Endothelial cell (in vitro differentiated cells): ENCODE measurements at regions not wholly inside any gene's neighbourhood (a gene's known extent, or its start where the extent isn't known, plus 50 kb on each side); places are given as distances from the start of the nearest gene placed in this dataset.
A peak's percentile ranks its signal among the peaks of the same experiment; 100 is the strongest.

Experiments
- DNase-seq: peaks from one replicate; pipeline ENCODE4 v3.0.0; 2021; ENCODE audit warnings: low spot score
- H3K27ac Mint-ChIP-seq: one replicate; pipeline ENCODE4 v1.8.0; 2021; ENCODE audit warnings: mixed read lengths, inconsistent platforms; ENCODE audit not compliant: unreplicated experiment
- H3K27me3 Mint-ChIP-seq: one replicate; pipeline ENCODE4 v1.8.0; 2021; ENCODE audit warnings: mild to moderate bottlenecking, moderate library complexity, mixed read lengths, inconsistent platforms; ENCODE audit not compliant: unreplicated experiment
- H3K36me3 Mint-ChIP-seq: one replicate; pipeline ENCODE4 v1.8.0; 2021; ENCODE audit warnings: mild to moderate bottlenecking, low read depth, mixed read lengths, inconsistent platforms; ENCODE audit not compliant: unreplicated experiment
- H3K4me1 Mint-ChIP-seq: one replicate; pipeline ENCODE4 v1.8.0; 2021; ENCODE audit warnings: mild to moderate bottlenecking, mixed read lengths, inconsistent platforms; ENCODE audit not compliant: unreplicated experiment
- H3K4me3 Mint-ChIP-seq: one replicate; pipeline ENCODE4 v1.8.0; 2021; ENCODE audit warnings: mild to moderate bottlenecking, mixed read lengths, inconsistent platforms; ENCODE audit not compliant: unreplicated experiment
- H3K9me3 Mint-ChIP-seq: one replicate; pipeline ENCODE4 v1.8.0; 2021; ENCODE audit warnings: mixed read lengths, inconsistent platforms; ENCODE audit not compliant: unreplicated experiment
- CTCF ChIP-seq: fragments of 200-600 bp; sonication (generic); IDR thresholded peaks from one replicate; pipeline ENCODE4 v1.5.0; 2021; ENCODE audit warnings: antibody characterized with exemption; ENCODE audit not compliant: unreplicated experiment

DNA sequence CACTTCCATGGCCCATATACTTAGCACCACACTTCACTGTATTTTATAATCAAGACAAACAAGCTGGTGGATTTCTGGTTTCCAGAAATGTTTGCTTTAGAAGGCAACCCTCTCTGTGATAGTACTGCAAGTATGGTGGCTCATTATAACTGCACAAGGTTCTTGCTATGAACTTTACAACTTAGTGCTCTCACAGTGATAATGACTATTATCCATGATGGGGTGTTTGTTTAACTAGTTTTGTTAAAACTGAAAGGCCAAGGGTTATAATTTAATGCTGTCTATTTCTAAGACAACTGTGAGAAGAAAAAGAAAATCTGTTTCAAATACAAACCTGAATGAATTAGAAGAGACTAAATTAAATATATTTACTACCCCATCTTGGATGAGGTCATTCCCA, 903.2 kb downstream of the ADGRL2 start:
- H3K27ac Mint-ChIP-seq, result peak overlapping the region; percentile 45
- no peaks in the 10 kb centered on the region for H3K36me3 Mint-ChIP-seq
- peaks cover 7% of the 10 kb centered on the region for H3K4me1 Mint-ChIP-seq
- DNase-seq, result no peak
- no peaks in the 10 kb centered on the region for H3K9me3 Mint-ChIP-seq
- H3K4me3 Mint-ChIP-seq, result no peak overlapping the region
- no peak for TF ChIP-seq CTCF
- peaks cover 1% of the 10 kb centered on the region for H3K27me3 Mint-ChIP-seq

DNA sequence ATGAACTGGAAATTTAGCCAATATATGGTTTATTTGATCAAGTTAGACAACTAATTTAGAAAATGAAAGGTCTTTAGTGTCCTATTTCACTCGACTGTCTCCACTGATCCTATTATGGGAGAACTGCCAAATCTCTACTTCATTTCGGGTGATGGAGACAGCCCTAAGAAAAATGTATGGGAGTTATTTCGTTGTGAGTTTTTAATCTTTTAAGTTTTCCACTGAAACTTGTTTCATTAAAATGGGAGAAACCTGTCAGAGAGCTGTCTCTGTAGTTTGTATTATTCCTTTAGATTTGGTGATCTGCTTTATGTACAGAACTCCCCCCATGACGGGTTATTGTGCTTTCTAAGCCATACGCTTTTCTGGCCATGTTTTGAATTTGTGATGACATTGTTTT, 899.7 kb downstream of the ADGRL2 start:
- H3K27ac Mint-ChIP-seq, result no peak overlapping the region
- H3K27me3 Mint-ChIP-seq, result no peaks in the 10 kb centered on the region
- TF ChIP-seq CTCF, result no peak
- no peaks in the 10 kb centered on the region for H3K36me3 Mint-ChIP-seq
- no peaks in the 10 kb centered on the region for H3K9me3 Mint-ChIP-seq
- H3K4me3 Mint-ChIP-seq, result no peak overlapping the region
- no peak for DNase-seq
- peaks cover 7% of the 10 kb centered on the region for H3K4me1 Mint-ChIP-seq

DNA sequence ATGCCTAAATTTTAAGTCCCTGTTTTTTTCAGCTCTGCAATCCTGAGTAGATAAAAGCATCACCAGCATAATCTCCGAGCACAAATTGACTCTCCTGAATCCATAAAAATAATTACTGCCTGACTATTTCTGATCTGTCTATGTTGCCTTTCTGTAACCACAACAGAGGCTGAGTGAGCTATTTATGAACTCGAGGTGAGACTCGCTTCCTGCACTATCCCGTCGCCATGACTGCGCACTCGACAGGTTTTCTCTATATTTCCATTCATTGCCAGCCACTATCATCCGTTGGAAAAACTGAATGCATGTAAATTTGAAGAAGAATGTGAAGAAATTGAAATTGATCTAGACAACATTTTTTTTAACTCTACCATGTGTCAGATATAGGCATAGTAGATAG, 897.2 kb downstream of the ADGRL2 start:
- H3K27me3 Mint-ChIP-seq, result no peaks in the 10 kb centered on the region
- TF ChIP-seq CTCF, result no peak
- H3K4me3 Mint-ChIP-seq, result no peak overlapping the region
- H3K27ac Mint-ChIP-seq, result no peak overlapping the region
- DNase-seq, result no peak
- H3K4me1 Mint-ChIP-seq, result no peaks in the 10 kb centered on the region
- no peaks in the 10 kb centered on the region for H3K9me3 Mint-ChIP-seq
- H3K36me3 Mint-ChIP-seq, result no peaks in the 10 kb centered on the region

- no peak for DNase-seq
- Mint-ChIP-seq H3K9me3 (no peaks in the 10 kb centered on the region), H3K36me3 (no peaks in the 10 kb centered on the region), H3K27ac (no peak overlapping the region), H3K27me3 (no peaks in the 10 kb centered on the region), H3K4me3 (no peak overlapping the region), H3K4me1 (no peaks in the 10 kb centered on the region)
- no peak for TF ChIP-seq CTCF
These were observed 894.7 kb downstream of the ADGRL2 start for GRCh38 chr1:82695443-82695842.

DNA sequence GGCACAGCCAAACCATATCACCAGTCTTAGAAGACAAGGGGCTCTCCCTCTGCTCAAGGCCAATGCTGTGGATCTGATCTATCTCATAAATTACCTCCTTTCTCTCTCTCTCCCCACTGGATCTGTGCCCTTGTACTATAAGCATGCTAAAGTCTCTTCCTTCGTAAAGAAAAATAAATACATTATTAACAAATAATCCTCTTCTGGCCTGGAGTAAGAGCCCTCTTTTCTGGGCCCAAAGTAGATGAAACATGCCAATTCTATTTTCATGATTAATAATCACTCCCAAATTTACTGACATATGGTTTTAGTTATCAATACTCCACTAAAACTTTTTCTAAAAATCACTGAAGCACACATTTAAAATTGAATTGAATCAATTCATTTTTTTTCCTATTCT, 889.7 kb downstream of the ADGRL2 start:
- DNase-seq, result no peak
- no peaks in the 10 kb centered on the region for H3K27me3 Mint-ChIP-seq

More for the DNA sequence above, 889.7 kb downstream of the ADGRL2 start:
- Mint-ChIP-seq H3K9me3 (peaks cover 5% of the 10 kb centered on the region), H3K27ac (no peak overlapping the region), H3K4me3 (no peak overlapping the region), H3K36me3 (no peaks in the 10 kb centered on the region), H3K4me1 (no peaks in the 10 kb centered on the region)
- TF ChIP-seq CTCF, result no peak
